ENCODE measurements at regions not wholly inside any gene's neighbourhood (a gene's known extent, or its start where the extent isn't known, plus 50 kb on each side); places are given as distances from the start of the nearest gene placed in this dataset.

DNA sequence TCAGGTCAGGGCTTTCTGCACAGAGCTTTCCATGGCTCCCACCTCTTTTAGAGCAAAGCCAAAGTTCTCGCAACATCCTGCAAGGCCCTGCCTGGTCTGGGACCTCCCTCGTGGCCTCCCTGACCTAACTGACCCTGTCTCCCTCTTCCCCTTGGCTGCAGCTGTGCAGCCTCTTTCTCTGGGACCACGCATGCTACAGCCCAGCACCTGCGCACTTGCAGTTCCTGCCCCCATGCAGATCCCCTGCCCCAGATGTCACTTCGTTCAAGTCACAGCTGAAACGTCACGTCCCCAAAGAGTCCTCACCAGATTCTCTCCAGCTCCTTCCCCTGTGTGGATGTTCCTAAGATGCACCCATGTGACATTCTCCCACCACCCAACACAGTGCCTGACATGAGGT, 61.2 kb upstream of the ZNF716 start:
- intact Hi-C loops (cut with DNase I), result no loop called here
- no peak overlapping the region for H3K4me3 ChIP-seq
- H3K4me1 ChIP-seq, result no peaks in the 10 kb centered on the region
- no peak overlapping the region for H3K27ac ChIP-seq
- no peaks in the 10 kb centered on the region for H3K36me3 ChIP-seq
- no peak for DNase-seq (ENCODE audit: low spot score in 2 of 2)
- TF ChIP-seq, protein P1, sequence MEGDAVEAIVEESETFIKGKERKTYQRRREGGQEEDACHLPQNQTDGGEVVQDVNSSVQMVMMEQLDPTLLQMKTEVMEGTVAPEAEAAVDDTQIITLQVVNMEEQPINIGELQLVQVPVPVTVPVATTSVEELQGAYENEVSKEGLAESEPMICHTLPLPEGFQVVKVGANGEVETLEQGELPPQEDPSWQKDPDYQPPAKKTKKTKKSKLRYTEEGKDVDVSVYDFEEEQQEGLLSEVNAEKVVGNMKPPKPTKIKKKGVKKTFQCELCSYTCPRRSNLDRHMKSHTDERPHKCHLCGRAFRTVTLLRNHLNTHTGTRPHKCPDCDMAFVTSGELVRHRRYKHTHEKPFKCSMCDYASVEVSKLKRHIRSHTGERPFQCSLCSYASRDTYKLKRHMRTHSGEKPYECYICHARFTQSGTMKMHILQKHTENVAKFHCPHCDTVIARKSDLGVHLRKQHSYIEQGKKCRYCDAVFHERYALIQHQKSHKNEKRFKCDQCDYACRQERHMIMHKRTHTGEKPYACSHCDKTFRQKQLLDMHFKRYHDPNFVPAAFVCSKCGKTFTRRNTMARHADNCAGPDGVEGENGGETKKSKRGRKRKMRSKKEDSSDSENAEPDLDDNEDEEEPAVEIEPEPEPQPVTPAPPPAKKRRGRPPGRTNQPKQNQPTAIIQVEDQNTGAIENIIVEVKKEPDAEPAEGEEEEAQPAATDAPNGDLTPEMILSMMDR (IDR thresholded peaks at IDR 0.05), result no peak
- peaks cover 0 to 5% of the 10 kb centered on the region in 2 donors for H3K9me3 ChIP-seq
- no peaks in the 10 kb centered on the region for H3K27me3 ChIP-seq

DNA sequence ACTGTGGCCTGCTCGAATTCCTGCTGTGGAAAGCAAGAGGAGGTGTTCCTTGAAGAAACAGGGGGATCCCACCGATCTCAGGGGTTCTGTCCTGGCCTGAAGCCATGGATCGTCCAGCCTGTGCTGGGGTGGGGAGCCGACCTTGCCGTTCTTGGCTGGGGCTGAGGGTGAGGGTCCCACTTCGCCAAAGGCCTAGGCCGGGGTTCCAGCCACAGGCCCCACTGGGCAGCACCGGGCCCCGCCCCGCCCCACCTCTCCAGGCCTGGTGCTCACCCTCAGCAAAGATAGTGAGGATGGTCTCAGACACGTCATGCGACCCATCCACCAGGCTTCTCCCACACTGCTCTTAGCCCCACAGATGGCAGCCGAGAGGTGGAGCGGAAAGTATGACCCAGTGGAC, 51.4 kb upstream of the ZNF716 start:
- intact Hi-C loops (cut with DNase I), result no loop called here
- TF ChIP-seq, protein P1 (IDR thresholded peaks at IDR 0.05), result no peak
- Histone ChIP-seq H3K27ac (no peak overlapping the region), H3K27me3 (no peaks in the 10 kb centered on the region), H3K9me3 (peaks cover 0 to 8% of the 10 kb centered on the region in 2 donors), H3K4me3 (no peak overlapping the region), H3K4me1 (no peaks in the 10 kb centered on the region), H3K36me3 (no peaks in the 10 kb centered on the region)
- no peak for DNase-seq (ENCODE audit: low spot score in 2 of 2)

DNA sequence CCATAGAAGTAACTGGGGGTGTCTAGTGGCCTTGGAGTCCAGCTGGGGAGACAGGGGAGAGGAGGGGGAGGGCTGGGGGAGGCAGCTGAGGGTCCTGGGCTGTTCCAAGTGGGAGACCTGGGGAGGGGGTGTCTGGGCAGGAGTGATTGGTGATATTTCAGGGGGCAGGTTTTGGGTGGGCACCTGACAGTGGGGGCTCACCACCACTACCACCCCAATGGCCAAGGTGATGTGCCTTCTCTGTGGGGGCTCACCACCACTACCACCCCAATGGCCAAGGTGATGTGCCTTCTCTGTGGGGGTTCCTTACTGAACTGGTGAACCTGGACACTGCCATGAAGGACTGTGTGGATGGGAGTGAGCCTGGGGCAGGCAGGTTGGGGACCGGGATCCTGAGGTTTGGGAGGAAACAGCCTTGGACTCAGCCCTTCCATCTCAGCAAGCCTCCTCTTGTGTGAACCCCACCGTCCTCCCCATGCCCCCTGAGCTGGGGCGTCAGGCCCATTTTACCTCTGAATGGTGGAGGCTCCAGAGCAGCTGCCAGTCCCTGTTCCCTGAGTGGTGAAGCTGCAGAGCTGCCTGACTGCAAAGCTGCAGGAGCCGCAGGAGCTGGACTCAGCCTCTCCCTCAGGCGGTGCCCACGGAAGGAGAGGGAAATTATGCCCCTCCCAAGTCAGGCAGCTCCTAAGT, 50.6 kb upstream of the ZNF716 start:
- intact Hi-C loops (cut with DNase I), result no loop called here
- TF ChIP-seq, protein P1 (IDR thresholded peaks at IDR 0.05), result no peak
- H3K27ac ChIP-seq, result no peak overlapping the region
- no peaks in the 10 kb centered on the region for H3K27me3 ChIP-seq
- H3K9me3 ChIP-seq, result peaks cover 0 to 5% of the 10 kb centered on the region in 2 donors
- H3K4me1 ChIP-seq, result no peaks in the 10 kb centered on the region
- no peaks in the 10 kb centered on the region for H3K36me3 ChIP-seq
- H3K4me3 ChIP-seq, result no peak overlapping the region
- DNase-seq (ENCODE audit: low spot score in 2 of 2), result no peak

DNA sequence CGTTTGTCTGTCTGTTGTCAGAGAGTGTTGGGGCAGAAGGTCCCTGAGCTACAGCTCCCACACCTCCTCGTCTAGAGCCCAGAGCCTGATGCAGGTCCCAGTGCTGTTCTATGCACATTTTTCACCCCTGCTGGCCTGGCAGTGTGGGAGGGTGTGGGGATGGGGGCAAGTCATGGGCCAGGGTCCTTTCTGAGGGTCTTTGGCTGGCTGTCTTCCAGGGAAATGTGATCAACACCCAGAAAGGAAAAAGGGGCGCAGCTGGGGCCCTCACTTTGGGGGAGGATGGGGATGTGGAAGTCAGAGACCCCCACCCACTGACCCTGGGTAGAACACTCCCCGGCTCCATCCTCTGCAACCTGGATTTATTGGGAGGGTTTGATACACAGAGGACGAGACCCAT, 50.0 kb upstream of the ZNF716 start:
- no peaks in the 10 kb centered on the region for H3K36me3 ChIP-seq
- intact Hi-C loops (cut with DNase I), result no loop called here
- peaks cover 0 to 2% of the 10 kb centered on the region in 2 donors for H3K9me3 ChIP-seq

More for the DNA sequence above, 50.0 kb upstream of the ZNF716 start:
- DNase-seq (ENCODE audit: low spot score in 2 of 2), result no peak
- TF ChIP-seq, protein P1 (IDR thresholded peaks at IDR 0.05), result no peak
- H3K4me3 ChIP-seq, result no peak overlapping the region
- no peaks in the 10 kb centered on the region for H3K4me1 ChIP-seq
- no peaks in the 10 kb centered on the region for H3K27me3 ChIP-seq
- no peak overlapping the region for H3K27ac ChIP-seq
